Suprapubic skin (tissue), 4 donors: ENCODE measurements at regions not wholly inside any gene's neighbourhood (a gene's known extent, or its start where the extent isn't known, plus 50 kb on each side); places are given as distances from the start of the nearest gene placed in this dataset.

Experiments used
- POLR2A ChIP-seq, 2 donors: fragments of 450-650 bp; IDR thresholded peaks; one replicate each; pipeline ENCODE4 v1.6.1; 2017; ENCODE audit warnings: antibody characterized with exemption in 2 of 2, mild to moderate bottlenecking in 2 of 2, moderate library complexity in 2 of 2
- POLR2AphosphoS5 ChIP-seq, 3 donors: sonication (generic); formaldehyde crosslinking; IDR thresholded peaks; one replicate each; pipeline ENCODE4 v1.6.1; 2017; ENCODE audit warnings: antibody characterized with exemption in 3 of 3
- TF ChIP-seq, protein P1 (sequence below), 2 donors: fragments of 200-600 bp in 1 of 2; fragments of 450-650 bp in 1 of 2; sonication (generic) in 1 of 2; IDR thresholded peaks; one replicate each; pipeline ENCODE4 v1.5.1; 2016 to 2019; ENCODE audit warnings: antibody characterized with exemption in 2 of 2, mild to moderate bottlenecking in 1 of 2, moderate library complexity in 1 of 2

DNA sequence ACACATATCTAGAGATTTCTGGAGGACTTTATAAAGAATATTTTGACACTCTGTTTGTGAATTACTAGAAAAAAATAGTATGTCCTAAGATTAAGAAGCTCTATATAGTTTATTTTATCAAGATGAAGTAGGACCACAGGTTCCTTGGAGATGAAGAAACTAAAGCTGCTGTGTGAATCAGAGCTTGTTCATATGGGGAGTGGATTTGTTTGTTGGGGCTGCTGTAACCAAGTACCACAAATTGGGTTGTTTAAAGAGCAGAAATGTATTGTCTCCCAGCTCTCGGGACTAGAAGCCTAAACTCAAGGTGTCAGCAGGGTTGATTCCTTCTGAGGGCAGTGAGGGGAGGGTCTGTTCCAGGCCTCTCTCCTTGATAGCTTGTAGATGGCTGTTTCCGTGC lies 270.6 kb upstream of the UMPS start:
- TF ChIP-seq, protein P1, sequence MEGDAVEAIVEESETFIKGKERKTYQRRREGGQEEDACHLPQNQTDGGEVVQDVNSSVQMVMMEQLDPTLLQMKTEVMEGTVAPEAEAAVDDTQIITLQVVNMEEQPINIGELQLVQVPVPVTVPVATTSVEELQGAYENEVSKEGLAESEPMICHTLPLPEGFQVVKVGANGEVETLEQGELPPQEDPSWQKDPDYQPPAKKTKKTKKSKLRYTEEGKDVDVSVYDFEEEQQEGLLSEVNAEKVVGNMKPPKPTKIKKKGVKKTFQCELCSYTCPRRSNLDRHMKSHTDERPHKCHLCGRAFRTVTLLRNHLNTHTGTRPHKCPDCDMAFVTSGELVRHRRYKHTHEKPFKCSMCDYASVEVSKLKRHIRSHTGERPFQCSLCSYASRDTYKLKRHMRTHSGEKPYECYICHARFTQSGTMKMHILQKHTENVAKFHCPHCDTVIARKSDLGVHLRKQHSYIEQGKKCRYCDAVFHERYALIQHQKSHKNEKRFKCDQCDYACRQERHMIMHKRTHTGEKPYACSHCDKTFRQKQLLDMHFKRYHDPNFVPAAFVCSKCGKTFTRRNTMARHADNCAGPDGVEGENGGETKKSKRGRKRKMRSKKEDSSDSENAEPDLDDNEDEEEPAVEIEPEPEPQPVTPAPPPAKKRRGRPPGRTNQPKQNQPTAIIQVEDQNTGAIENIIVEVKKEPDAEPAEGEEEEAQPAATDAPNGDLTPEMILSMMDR (IDR thresholded peaks at IDR 0.05) = no peak
- TF ChIP-seq POLR2A (IDR thresholded peaks at IDR 0.05) (no peak), POLR2AphosphoS5 (IDR thresholded peaks at IDR 0.05) (no peak)
